ENCODE measurements at regions not wholly inside any gene's neighbourhood (a gene's known extent, or its start where the extent isn't known, plus 50 kb on each side); places are given as distances from the start of the nearest gene placed in this dataset.

DNA sequence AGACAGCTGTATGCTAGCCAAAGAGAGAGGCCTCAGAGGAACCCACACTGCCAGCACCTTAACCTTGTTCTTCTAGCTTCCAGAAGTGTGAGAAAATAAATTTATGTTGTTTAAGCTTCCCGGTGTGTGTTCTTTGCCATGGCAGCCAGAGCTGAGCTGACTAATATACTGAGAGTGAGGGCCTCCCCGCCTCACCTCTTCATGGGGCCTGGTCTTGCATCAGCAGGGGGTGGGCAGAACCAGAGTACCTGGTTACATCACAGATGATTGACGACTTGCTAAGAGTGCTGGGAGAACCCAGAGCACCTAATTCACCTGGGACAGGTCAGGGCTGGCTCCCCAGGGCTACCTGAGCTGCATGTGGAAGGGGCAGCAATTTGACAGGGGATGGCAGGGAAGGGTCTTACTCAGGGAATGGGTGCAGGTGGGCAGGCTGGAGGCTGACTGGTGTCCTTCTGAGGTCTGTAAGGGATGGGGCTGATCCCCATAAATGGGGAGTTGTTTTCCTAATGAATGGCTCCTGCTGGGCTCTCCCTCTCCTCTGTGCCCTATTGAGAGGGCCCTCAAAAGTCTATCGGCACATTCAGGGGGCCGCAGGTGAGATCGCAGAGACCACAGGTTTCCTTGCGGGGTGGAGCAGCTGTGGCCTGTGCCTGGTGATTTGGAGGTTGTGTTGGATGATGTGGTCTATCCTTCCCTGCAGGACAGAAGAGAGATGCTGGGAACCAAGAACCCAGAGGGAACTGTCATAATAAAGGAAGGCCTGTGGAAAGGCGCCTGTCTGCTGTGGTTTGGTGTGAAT lies 60.6 kb upstream of the ETV3 start:
- TF ChIP-seq YY1 (IDR thresholded peaks at IDR 0.05; ENCODE audit: insufficient read depth, insufficient read length) = no peak
- TF ChIP-seq ZNF274 (IDR thresholded peaks at IDR 0.05; ENCODE audit: low read depth, low read length) = no peak
- TF ChIP-seq SUZ12 (IDR thresholded peaks at IDR 0.05; ENCODE audit: extremely low read depth, insufficient read depth, insufficient read length) = no peak
